IMR-90 (cell line): ENCODE measurements at regions not wholly inside any gene's neighbourhood (a gene's known extent, or its start where the extent isn't known, plus 50 kb on each side); places are given as distances from the start of the nearest gene placed in this dataset.

ENCODE experiments used
- ATAC-seq: fragments of 200-7000 bp; cut with Tn5 transposase; 2 replicates; pipeline ENCODE4 v1.9.1; 2020; ENCODE audit warnings: low read depth, mild to moderate bottlenecking, moderate library complexity
- BruUV-seq: library from RNA; stranded (reverse); fragments of 400-500 nt; replicated peaks from 2 replicates; lab custom pipeline; 2021; lab: Mats Ljungman, UMichigan
- CTCF ChIA-PET: fragments of 300-600 bp; formaldehyde crosslinking; extraction: SDS; loops from one replicate; lab custom pipeline; 2021; ENCODE audit warnings: antibody characterized with exemption; lab: Yijun Ruan, JAX
- POLR2A ChIA-PET: fragments of 300-600 bp; sonication (Branson Sonifier 250); formaldehyde crosslinking; loops from one replicate; lab custom pipeline; 2022; ENCODE audit warnings: antibody characterized with exemption; ENCODE audit not compliant: unreplicated experiment; lab: Charles Lee
- DNase-seq: peaks from one replicate; pipeline ENCODE4 v3.0.0; 2013
- H2AFZ ChIP-seq: replicated peaks from 2 replicates; pipeline ENCODE3; 2013; ENCODE audit warnings: low read length, mild to moderate bottlenecking; ENCODE audit not compliant: poor library complexity
- H2AK5ac ChIP-seq: 2 replicates; pipeline ENCODE4 v1.6.1; 2013; ENCODE audit warnings: low read depth, low read length, inconsistent platforms
- H2AK9ac ChIP-seq: replicated peaks from 2 replicates; pipeline ENCODE3; 2013; ENCODE audit warnings: mild to moderate bottlenecking, low read depth, low read length, moderate library complexity; ENCODE audit not compliant: poor library complexity
- H2BK120ac ChIP-seq: 2 replicates; pipeline ENCODE4 v1.6.1; 2013; ENCODE audit warnings: low read depth, low read length, inconsistent platforms
- H2BK15ac ChIP-seq: 3 replicates; pipeline ENCODE4 v1.6.1; 2013; ENCODE audit warnings: low read depth, low read length, inconsistent platforms
- H2BK20ac ChIP-seq: 2 replicates; pipeline ENCODE4 v1.6.1; 2013; ENCODE audit warnings: low read depth, mild to moderate bottlenecking, inconsistent platforms, low read length, moderate library complexity
- H2BK5ac ChIP-seq: 2 replicates; pipeline ENCODE4 v1.6.1; 2013; ENCODE audit warnings: mild to moderate bottlenecking, low read depth, low read length, inconsistent platforms; ENCODE audit not compliant: poor library complexity, severe bottlenecking
- H3K14ac ChIP-seq: replicated peaks from 2 replicates; pipeline ENCODE4 v1.6.1; 2013; ENCODE audit warnings: low read depth, low read length, inconsistent platforms
- H3K18ac ChIP-seq: 2 replicates; pipeline ENCODE4 v1.6.1; 2013; ENCODE audit warnings: low read depth, low read length, control low read depth
- H3K23ac ChIP-seq: 2 replicates; pipeline ENCODE4 v1.6.1; 2013; ENCODE audit warnings: low read depth, low read length, inconsistent platforms
- H3K27ac ChIP-seq: 2 replicates; pipeline ENCODE4 v1.5.1; 2013; ENCODE audit warnings: mild to moderate bottlenecking, control low read depth, low read length; ENCODE audit not compliant: insufficient read depth
- H3K27me3 ChIP-seq: 2 replicates; pipeline ENCODE4 v1.6.1; 2013; ENCODE audit warnings: low read length; ENCODE audit not compliant: control insufficient read depth, insufficient read depth
- H3K36me3 ChIP-seq: 2 replicates; pipeline ENCODE4 v1.6.1; 2013; ENCODE audit warnings: low read length, mixed read lengths; ENCODE audit not compliant: control insufficient read depth, insufficient read depth
- H3K4ac ChIP-seq: 2 replicates; pipeline ENCODE4 v1.6.1; 2013; ENCODE audit warnings: low read depth, low read length, inconsistent platforms
- H3K4me1 ChIP-seq: 2 replicates; pipeline ENCODE4 v1.6.1; 2013; ENCODE audit warnings: low read length, mixed read lengths; ENCODE audit not compliant: control insufficient read depth, insufficient read depth
- H3K4me2 ChIP-seq: 2 replicates; pipeline ENCODE4 v1.6.1; 2013; ENCODE audit warnings: low read depth, mild to moderate bottlenecking, control low read depth, low read length, moderate library complexity
- H3K4me3 ChIP-seq: 2 replicates; pipeline ENCODE4 v1.5.1; 2013; ENCODE audit warnings: low read depth, mild to moderate bottlenecking, control low read depth, low read length, moderate library complexity; ENCODE audit not compliant: insufficient read depth
- H3K56ac ChIP-seq: 2 replicates; pipeline ENCODE4 v1.6.1; 2013; ENCODE audit warnings: low read length, inconsistent platforms; ENCODE audit not compliant: insufficient read depth; ENCODE audit errors: extremely low read depth
- H3K79me1 ChIP-seq, 2 experiments: 2 replicates each; pipeline ENCODE4 v1.6.1; 2013; ENCODE audit warnings: low read length in 2 of 2, inconsistent platforms in 1 of 2, low read depth in 1 of 2
- H3K9ac ChIP-seq: 2 replicates; pipeline ENCODE4 v1.6.1; 2013; ENCODE audit warnings: low read depth, low read length, control low read depth
- H3K9me1 ChIP-seq: 2 replicates; pipeline ENCODE4 v1.6.1; 2013; ENCODE audit warnings: low read length, inconsistent platforms; ENCODE audit not compliant: insufficient read depth
- H3K9me3 ChIP-seq: 2 replicates; pipeline ENCODE4 v1.6.1; 2013; ENCODE audit warnings: low read length; ENCODE audit not compliant: control insufficient read depth, insufficient read depth
- H4K20me1 ChIP-seq: 2 replicates; pipeline ENCODE4 v1.6.1; 2013; ENCODE audit warnings: low read length, inconsistent platforms; ENCODE audit not compliant: insufficient read depth
- H4K5ac ChIP-seq: 2 replicates; pipeline ENCODE4 v1.6.1; 2013; ENCODE audit warnings: mild to moderate bottlenecking, low read depth, low read length, control low read depth
- H4K8ac ChIP-seq, 2 experiments: 2 replicates each; pipeline ENCODE4 v1.6.1; 2013; ENCODE audit warnings: low read depth in 2 of 2, low read length in 2 of 2, control low read depth in 1 of 2, inconsistent platforms in 1 of 2
- H4K91ac ChIP-seq: 2 replicates; pipeline ENCODE4 v1.6.1; 2013; ENCODE audit warnings: low read depth, low read length, inconsistent platforms; ENCODE audit not compliant: insufficient read depth
- BHLHE40 ChIP-seq: fragments of 150-350 bp; IDR thresholded peaks from 2 replicates; pipeline ENCODE4 v1.6.1; 2016; ENCODE audit warnings: mild to moderate bottlenecking, low read depth, low read length
- CEBPB ChIP-seq: IDR thresholded peaks from 2 replicates; pipeline ENCODE4 v1.6.1; 2012; ENCODE audit warnings: low read depth, low read length, improper control_type of control experiment
- CHD1 ChIP-seq: IDR thresholded peaks from 2 replicates; pipeline ENCODE4 v1.6.1; 2012; ENCODE audit warnings: low read depth, low read length, improper control_type of control experiment
- CTCF ChIP-seq: conservative IDR thresholded peaks from 2 replicates; pipeline ENCODE4 v1.5.1; 2012; ENCODE audit warnings: mild to moderate bottlenecking, low read depth, low read length, improper control_type of control experiment
- ELK1 ChIP-seq: fragments of 150-350 bp; IDR thresholded peaks from 2 replicates; pipeline ENCODE4 v1.6.1; 2016; ENCODE audit warnings: low read depth, mild to moderate bottlenecking, low read length, moderate library complexity, borderline replicate concordance
- FOS ChIP-seq: fragments of 150-350 bp; IDR thresholded peaks from 2 replicates; pipeline ENCODE4 v1.6.1; 2016; ENCODE audit warnings: low read depth, low read length
- MAFK ChIP-seq: IDR thresholded peaks from 2 replicates; pipeline ENCODE4 v1.6.1; 2012; ENCODE audit warnings: low read depth, low read length, improper control_type of control experiment
- MAZ ChIP-seq: IDR thresholded peaks from 2 replicates; pipeline ENCODE4 v1.6.1; 2012; ENCODE audit warnings: low read depth, mild to moderate bottlenecking, low read length, improper control_type of control experiment, moderate library complexity, borderline replicate concordance
- NFE2L2 ChIP-seq: fragments of 150-350 bp; IDR thresholded peaks from 2 replicates; pipeline ENCODE4 v1.6.1; 2016; ENCODE audit warnings: low read depth, mild to moderate bottlenecking, low read length
- POLR2A ChIP-seq: IDR thresholded peaks from 2 replicates; pipeline ENCODE4 v1.6.1; 2012; ENCODE audit warnings: mild to moderate bottlenecking, low read depth, low read length
- RAD21 ChIP-seq: IDR thresholded peaks from 2 replicates; pipeline ENCODE4 v1.6.1; 2012; ENCODE audit warnings: low read length, improper control_type of control experiment
- RCOR1 ChIP-seq: IDR thresholded peaks from 2 replicates; pipeline ENCODE4 v1.6.1; 2012; ENCODE audit warnings: mild to moderate bottlenecking, low read length, improper control_type of control experiment; ENCODE audit not compliant: insufficient replicate concordance
- RFX5 ChIP-seq: IDR thresholded peaks from 2 replicates; pipeline ENCODE4 v1.8.0; 2012; ENCODE audit warnings: low read depth, mild to moderate bottlenecking, low read length, moderate library complexity
- SMC3 ChIP-seq: fragments of 150-350 bp; IDR thresholded peaks from 2 replicates; pipeline ENCODE4 v1.6.1; 2016; ENCODE audit warnings: low read depth, mild to moderate bottlenecking, antibody characterized with exemption, low read length, moderate library complexity
- WGBS, 2 experiments: methylation state at CpG; one replicate each; pipeline versions ENCODE4 v1.1.5 to v1.1.7; 2013; ENCODE audit warnings: missing lambda C conversion rate in 2 of 2; ENCODE audit not compliant: insufficient read length in 1 of 2; ENCODE audit errors: extremely low coverage in 2 of 2; 5-methylcytosine and 5-hydroxymethylcytosine counted together
- dilution Hi-C: fragments of 300-500 bp; cut with HindIII; formaldehyde crosslinking; loops from one replicate; pipeline ENCODE4 v1.14.3; 2018; ENCODE audit warnings: low sequenced_read_pairs; ENCODE audit not compliant: unreplicated experiment
- in situ Hi-C: fragments of 300-500 bp; cut with MboI; formaldehyde crosslinking; loops from 3 replicates; pipeline ENCODE4 v1.14.3; 2019; ENCODE audit warnings: low sequenced_read_pairs, inconsistent platforms, mixed read lengths
- intact Hi-C: fragments of 100-400 bp; cut with micrococcal nuclease; formaldehyde crosslinking; loops from 2 replicates; pipeline ENCODE4 v1.10.0; 2022
- TF ChIP-seq, protein P1 (sequence below): fragments of 150-350 bp; IDR thresholded peaks from 2 replicates; pipeline ENCODE4 v1.6.1; 2017; ENCODE audit warnings: mild to moderate bottlenecking, antibody characterized with exemption, low read length, low read depth

DNA sequence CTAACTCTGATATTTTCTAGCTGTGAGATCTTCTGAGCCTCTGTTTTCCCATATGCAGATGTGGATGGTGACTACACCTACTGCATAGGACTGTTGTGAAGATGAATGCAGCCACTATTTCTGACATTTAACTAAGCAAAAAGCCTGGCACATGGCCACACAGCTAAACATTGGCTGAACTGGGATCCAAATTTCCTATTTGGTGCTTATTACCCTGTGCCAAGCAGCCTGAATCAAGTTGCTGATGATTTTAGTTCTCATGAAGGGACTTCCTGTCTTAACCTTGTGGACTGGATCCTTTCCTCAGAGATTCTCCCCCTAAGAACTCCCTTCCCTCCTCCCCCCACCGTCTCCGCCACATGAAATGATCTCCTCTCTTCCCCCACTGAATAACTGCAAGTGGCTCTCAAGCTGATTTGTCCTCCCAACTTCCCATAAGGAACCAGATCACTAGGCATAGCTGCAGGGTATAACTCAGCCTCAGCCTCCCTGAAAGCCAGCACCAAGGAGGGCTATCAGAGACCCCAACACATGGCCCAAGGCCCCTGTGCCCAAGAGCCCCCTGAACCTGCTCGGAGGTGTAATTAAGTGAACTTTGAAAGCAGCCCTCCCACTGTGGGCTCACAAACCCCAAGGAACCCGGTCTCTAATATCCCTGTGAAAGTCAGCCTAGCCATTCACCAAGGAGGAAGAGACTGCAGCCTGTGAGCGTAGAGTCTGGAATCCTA lies 55.7 kb downstream of the MAFB start:
- ChIA-PET CTCF (no interaction called here), POLR2A (no interaction called here)
- no peak overlapping the region for H3K18ac ChIP-seq
- H3K23ac ChIP-seq: no peak overlapping the region
- H2BK20ac ChIP-seq: no peak overlapping the region
- H4K5ac ChIP-seq: no peak overlapping the region
- no peak overlapping the region for H2AFZ ChIP-seq
- H2AK9ac ChIP-seq: no peak overlapping the region
- no peak overlapping the region for H2BK120ac ChIP-seq
- no peaks in the 10 kb centered on the region; the same call in 1 of the 2 replicates for H3K27me3 ChIP-seq
- BruUV-seq: no TSS peak
- H4K91ac ChIP-seq: no peak overlapping the region
- DNase-seq (no peak), ATAC-seq (no peak)
- no peaks in the 10 kb centered on the region for H3K79me1 ChIP-seq
- no peak overlapping the region for H3K9ac ChIP-seq
- no peak for TF ChIP-seq SMC3
- no peak for TF ChIP-seq RFX5
- no peak for TF ChIP-seq CTCF
- TF ChIP-seq, protein P1, sequence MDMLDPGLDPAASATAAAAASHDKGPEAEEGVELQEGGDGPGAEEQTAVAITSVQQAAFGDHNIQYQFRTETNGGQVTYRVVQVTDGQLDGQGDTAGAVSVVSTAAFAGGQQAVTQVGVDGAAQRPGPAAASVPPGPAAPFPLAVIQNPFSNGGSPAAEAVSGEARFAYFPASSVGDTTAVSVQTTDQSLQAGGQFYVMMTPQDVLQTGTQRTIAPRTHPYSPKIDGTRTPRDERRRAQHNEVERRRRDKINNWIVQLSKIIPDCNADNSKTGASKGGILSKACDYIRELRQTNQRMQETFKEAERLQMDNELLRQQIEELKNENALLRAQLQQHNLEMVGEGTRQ: no peak
- no peak for TF ChIP-seq RAD21
- no peak for TF ChIP-seq FOS
- no peak for TF ChIP-seq MAFK
- TF ChIP-seq POLR2A: no peak
- no peak for TF ChIP-seq NFE2L2
- no peak for TF ChIP-seq CEBPB
- TF ChIP-seq RCOR1: no peak
- no peak for TF ChIP-seq ELK1
- TF ChIP-seq CHD1: no peak
- no peak for TF ChIP-seq MAZ
- TF ChIP-seq BHLHE40: no peak
- in situ Hi-C loops: no loop called here
- H3K4me3 ChIP-seq: no peak overlapping the region
- dilution Hi-C loops: no loop called here
- H2BK5ac ChIP-seq: no peak overlapping the region
- intact Hi-C loops: no loop called here
- no peaks in the 10 kb centered on the region for H3K9me3 ChIP-seq
- no peak overlapping the region for H3K4ac ChIP-seq
- H4K20me1 ChIP-seq: no peaks in the 10 kb centered on the region
- no peak overlapping the region for H3K56ac ChIP-seq
- H3K36me3 ChIP-seq: no peaks in the 10 kb centered on the region
- H2BK15ac ChIP-seq: no peak overlapping the region
- H3K9me1 ChIP-seq: no peaks in the 10 kb centered on the region
- no peak overlapping the region for H3K27ac ChIP-seq
- H3K4me2 ChIP-seq: no peak overlapping the region
- 33% methylated on average over 1 of the region's 5 CpGs; no CpG with 5 or more reads in 1 of the 2 experiments for WGBS, 2 experiments
- H4K8ac ChIP-seq: no peak overlapping the region
- no peak overlapping the region for H3K14ac ChIP-seq
- H2AK5ac ChIP-seq: no peak overlapping the region
- no peaks in the 10 kb centered on the region for H3K4me1 ChIP-seq
